IPS-18c (cell line): ENCODE measurements at regions not wholly inside any gene's neighbourhood (a gene's known extent, or its start where the extent isn't known, plus 50 kb on each side); places are given as distances from the start of the nearest gene placed in this dataset.
"Not testable (repeated sequence)": the region's sequence is repeated elsewhere in the genome, so short reads cannot be mapped to it uniquely, and the experiment has no call there.

ENCODE experiments used
- H3K4me3 ChIP-seq: 2 replicates; pipeline ENCODE4 v1.7.0; 2013; ENCODE audit warnings: low read depth, mild to moderate bottlenecking, low read length, moderate library complexity; ENCODE audit not compliant: insufficient read depth
- H3K9me3 ChIP-seq: one replicate; pipeline ENCODE4 v1.6.1; 2013; ENCODE audit warnings: mild to moderate bottlenecking, low read length, moderate library complexity; ENCODE audit not compliant: control insufficient read depth, insufficient read depth

GRCh38 chr6:156434049-156434794 lies 343.0 kb upstream of the ARID1B start:
- Histone ChIP-seq H3K4me3 (no peak overlapping the region), H3K9me3 (no peaks in the 10 kb centered on the region)

GRCh38 chr6:156432543-156432942 lies 344.6 kb upstream of the ARID1B start:
- Histone ChIP-seq H3K4me3 (no peak overlapping the region), H3K9me3 (no peaks in the 10 kb centered on the region)

GRCh38 chr6:156430386-156430785 lies 346.8 kb upstream of the ARID1B start:
- no peaks in the 10 kb centered on the region for H3K9me3 ChIP-seq
- H3K4me3 ChIP-seq: no peak overlapping the region

- H3K4me3 ChIP-seq: no peak overlapping the region
- no peaks in the 10 kb centered on the region for H3K9me3 ChIP-seq
These were observed 349.8 kb upstream of the ARID1B start for GRCh38 chr6:156427345-156427744.

- no peak overlapping the region for H3K4me3 ChIP-seq
- peaks cover 4% of the 10 kb centered on the region for H3K9me3 ChIP-seq
These were observed 351.7 kb upstream of the ARID1B start for GRCh38 chr6:156425359-156426020.

- Histone ChIP-seq H3K9me3 (peaks cover 4% of the 10 kb centered on the region), H3K4me3 (no peak overlapping the region)
These were observed 353.3 kb upstream of the ARID1B start for GRCh38 chr6:156423829-156424228.

GRCh38 chr6:156423075-156423474 lies 354.1 kb upstream of the ARID1B start:
- H3K9me3 ChIP-seq: peaks cover 4% of the 10 kb centered on the region
- no peak overlapping the region for H3K4me3 ChIP-seq

GRCh38 chr6:156421933-156422332 lies 355.2 kb upstream of the ARID1B start:
- H3K9me3 ChIP-seq: peaks cover 4% of the 10 kb centered on the region
- no peak overlapping the region; the same call in 1 of the 2 replicates for H3K4me3 ChIP-seq

GRCh38 chr6:156421301-156421700 lies 355.9 kb upstream of the ARID1B start:
- not testable (repeated sequence) for H3K9me3 ChIP-seq, H3K4me3 ChIP-seq

GRCh38 chr6:156420172-156420993 lies 356.8 kb upstream of the ARID1B start:
- Histone ChIP-seq H3K4me3 (no peak overlapping the region), H3K9me3 (peaks cover 4% of the 10 kb centered on the region)

GRCh38 chr6:156419594-156419993 lies 357.6 kb upstream of the ARID1B start:
- peaks cover 4% of the 10 kb centered on the region for H3K9me3 ChIP-seq
- H3K4me3 ChIP-seq: no peak overlapping the region

- H3K4me3 ChIP-seq: no peak overlapping the region
- peaks cover 4% of the 10 kb centered on the region for H3K9me3 ChIP-seq
These were observed 358.9 kb upstream of the ARID1B start for GRCh38 chr6:156418253-156418652.

- H3K9me3 ChIP-seq: no peaks in the 10 kb centered on the region
These were observed 360.8 kb upstream of the ARID1B start for GRCh38 chr6:156416391-156416790.

GRCh38 chr6:156413154-156413553 lies 364.0 kb upstream of the ARID1B start:
- Histone ChIP-seq H3K9me3 (no peaks in the 10 kb centered on the region), H3K4me3 (no peak overlapping the region)

More at GRCh38 chr6:156416391-156416790, 360.8 kb upstream of the ARID1B start:
- no peak overlapping the region for H3K4me3 ChIP-seq

- Histone ChIP-seq H3K9me3 (no peaks in the 10 kb centered on the region), H3K4me3 (no peak overlapping the region)
These were observed 366.5 kb upstream of the ARID1B start for GRCh38 chr6:156410649-156411048.

GRCh38 chr6:156408655-156409054 lies 368.5 kb upstream of the ARID1B start:
- Histone ChIP-seq H3K4me3 (no peak overlapping the region), H3K9me3 (no peaks in the 10 kb centered on the region)

- Histone ChIP-seq H3K9me3 (no peaks in the 10 kb centered on the region), H3K4me3 (no peak overlapping the region)
These were observed 369.8 kb upstream of the ARID1B start for GRCh38 chr6:156407334-156407733.

GRCh38 chr6:156406688-156407087 lies 370.5 kb upstream of the ARID1B start:
- Histone ChIP-seq H3K4me3 (no peak overlapping the region), H3K9me3 (no peaks in the 10 kb centered on the region)
